Activated B cell treated with CpG ODN at 0.5 μM for 24 hours (primary cell): ENCODE measurements at regions not wholly inside any gene's neighbourhood (a gene's known extent, or its start where the extent isn't known, plus 50 kb on each side); places are given as distances from the start of the nearest gene placed in this dataset.

Source experiments
- ATAC-seq: fragments of 200-7000 bp; cut with Tn5 transposase; one replicate; pipeline ENCODE4 v1.10.0; 2021; ENCODE audit warnings: low read depth, mild to moderate bottlenecking, moderate library complexity
- CTCF ChIA-PET: fragments of 350-600 bp; sonication (Branson Sonifier 250); formaldehyde crosslinking; loops from one replicate; lab custom pipeline; 2021; ENCODE audit warnings: antibody characterized with exemption; lab: Charles Lee
- POLR2A ChIA-PET: fragments of 350-600 bp; sonication (Branson Sonifier 250); formaldehyde crosslinking; loops from one replicate; lab custom pipeline; 2021; ENCODE audit warnings: antibody characterized with exemption; lab: Charles Lee
- DNase-seq: peaks from one replicate; pipeline ENCODE4 v3.0.0; 2022
- H3K27ac Mint-ChIP-seq: one replicate; pipeline ENCODE4 v1.8.0; 2020; ENCODE audit warnings: mixed read lengths
- H3K27me3 Mint-ChIP-seq: one replicate; pipeline ENCODE4 v1.8.0; 2021; ENCODE audit warnings: mixed read lengths
- H3K36me3 Mint-ChIP-seq: one replicate; pipeline ENCODE4 v1.8.0; 2021; ENCODE audit warnings: low read depth, mixed read lengths
- H3K4me1 Mint-ChIP-seq: one replicate; pipeline ENCODE4 v1.8.0; 2021; ENCODE audit warnings: mixed read lengths
- H3K4me3 Mint-ChIP-seq: one replicate; pipeline ENCODE4 v1.8.0; 2020; ENCODE audit warnings: mild to moderate bottlenecking, mixed read lengths
- H3K9me3 Mint-ChIP-seq: one replicate; pipeline ENCODE4 v1.8.0; 2020; ENCODE audit warnings: mixed read lengths
- intact Hi-C: fragments of 100-400 bp; cut with micrococcal nuclease; formaldehyde crosslinking; loops from one replicate; pipeline ENCODE4 v1.15.1; 2024
- TF ChIP-seq, protein P1 (sequence below): fragments of 200-600 bp; IDR thresholded peaks from one replicate; pipeline ENCODE4 v1.8.0; 2022; ENCODE audit warnings: antibody characterized with exemption, mild to moderate bottlenecking

DNA sequence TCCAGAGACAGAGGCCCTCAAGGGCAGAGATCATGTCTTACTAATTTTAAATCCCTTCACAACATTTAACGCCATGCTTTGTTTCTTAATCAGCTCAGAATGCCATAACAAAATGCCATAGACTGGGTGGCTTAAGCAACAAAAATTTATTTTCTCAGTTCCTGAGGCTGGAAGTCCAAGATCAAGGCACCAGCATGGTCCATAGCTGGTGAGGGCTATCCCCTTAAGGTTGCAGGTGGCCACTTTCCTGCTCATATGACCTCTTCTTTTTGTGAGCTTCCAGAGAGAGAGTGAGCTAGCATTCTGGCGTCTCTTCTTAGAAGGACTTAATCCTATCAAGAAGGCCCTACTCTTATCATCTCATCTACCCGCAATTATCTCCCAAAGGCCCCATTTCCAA is 470.3 kb downstream of the ZNF608 start:
- ATAC-seq (no peak), DNase-seq (no peak)
- H3K27me3 Mint-ChIP-seq: no peaks in the 10 kb centered on the region
- no peaks in the 10 kb centered on the region for H3K36me3 Mint-ChIP-seq
- H3K9me3 Mint-ChIP-seq: no peaks in the 10 kb centered on the region
- intact Hi-C loops: no loop called here
- ChIA-PET CTCF (no interaction called here), POLR2A (no interaction called here)
- H3K4me1 Mint-ChIP-seq: no peaks in the 10 kb centered on the region
- no peak overlapping the region for H3K27ac Mint-ChIP-seq
- no peak overlapping the region for H3K4me3 Mint-ChIP-seq
- TF ChIP-seq, protein P1, sequence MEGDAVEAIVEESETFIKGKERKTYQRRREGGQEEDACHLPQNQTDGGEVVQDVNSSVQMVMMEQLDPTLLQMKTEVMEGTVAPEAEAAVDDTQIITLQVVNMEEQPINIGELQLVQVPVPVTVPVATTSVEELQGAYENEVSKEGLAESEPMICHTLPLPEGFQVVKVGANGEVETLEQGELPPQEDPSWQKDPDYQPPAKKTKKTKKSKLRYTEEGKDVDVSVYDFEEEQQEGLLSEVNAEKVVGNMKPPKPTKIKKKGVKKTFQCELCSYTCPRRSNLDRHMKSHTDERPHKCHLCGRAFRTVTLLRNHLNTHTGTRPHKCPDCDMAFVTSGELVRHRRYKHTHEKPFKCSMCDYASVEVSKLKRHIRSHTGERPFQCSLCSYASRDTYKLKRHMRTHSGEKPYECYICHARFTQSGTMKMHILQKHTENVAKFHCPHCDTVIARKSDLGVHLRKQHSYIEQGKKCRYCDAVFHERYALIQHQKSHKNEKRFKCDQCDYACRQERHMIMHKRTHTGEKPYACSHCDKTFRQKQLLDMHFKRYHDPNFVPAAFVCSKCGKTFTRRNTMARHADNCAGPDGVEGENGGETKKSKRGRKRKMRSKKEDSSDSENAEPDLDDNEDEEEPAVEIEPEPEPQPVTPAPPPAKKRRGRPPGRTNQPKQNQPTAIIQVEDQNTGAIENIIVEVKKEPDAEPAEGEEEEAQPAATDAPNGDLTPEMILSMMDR: no peak

DNA sequence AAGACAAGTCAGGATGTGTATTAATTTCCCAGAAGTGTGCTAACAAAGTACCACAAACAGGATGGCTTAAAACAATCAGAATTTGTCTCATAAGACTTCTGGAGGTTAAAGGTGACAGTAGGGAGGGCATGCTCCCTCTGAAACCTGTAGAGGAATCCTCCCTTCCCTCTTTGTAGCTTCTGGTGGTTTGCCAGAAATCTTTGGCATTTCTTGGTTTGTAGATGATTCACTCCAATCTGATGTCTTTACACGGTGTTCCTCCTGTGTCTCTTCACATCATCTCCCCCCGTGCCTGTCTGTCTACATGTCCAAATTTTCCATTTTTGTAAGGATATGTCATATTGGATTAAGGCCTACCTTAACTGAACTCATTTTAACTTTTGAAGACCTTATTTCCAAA is 471.5 kb downstream of the ZNF608 start:
- CTCF ChIA-PET: no interaction called here
- ATAC-seq: no peak

DNA sequence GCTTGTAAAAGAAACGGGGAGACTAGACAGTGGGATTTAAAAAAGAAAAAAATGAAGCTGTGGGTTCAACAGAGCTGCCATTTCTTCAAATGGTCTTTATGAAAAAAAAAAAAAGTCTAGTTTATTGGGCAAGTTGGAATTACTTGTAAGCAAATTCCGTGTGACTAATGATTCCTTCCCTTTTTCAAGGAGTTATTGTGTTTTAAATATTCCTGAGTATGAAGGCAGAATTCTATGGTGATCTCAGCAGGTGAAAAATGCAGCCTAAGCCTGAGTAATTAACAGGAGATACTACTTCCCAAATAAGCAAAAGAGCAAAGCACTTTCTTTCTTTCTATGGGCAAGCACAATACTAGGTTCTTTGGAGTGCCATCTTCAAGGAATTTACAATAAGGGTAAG is 481.9 kb downstream of the ZNF608 start:
- intact Hi-C loops: no loop called here
- Mint-ChIP-seq H3K9me3 (no peaks in the 10 kb centered on the region), H3K27ac (no peak overlapping the region), H3K36me3 (no peaks in the 10 kb centered on the region), H3K4me1 (no peaks in the 10 kb centered on the region), H3K27me3 (no peaks in the 10 kb centered on the region), H3K4me3 (no peak overlapping the region)
- no peak for DNase-seq
- TF ChIP-seq, protein P1: no peak
- POLR2A ChIA-PET: no interaction called here
- CTCF ChIA-PET: no interaction called here
- ATAC-seq: no peak

More for the DNA sequence above, 471.5 kb downstream of the ZNF608 start:
- no peaks in the 10 kb centered on the region for H3K4me1 Mint-ChIP-seq
- TF ChIP-seq, protein P1: no peak
- no peak overlapping the region for H3K27ac Mint-ChIP-seq
- intact Hi-C loops: no loop called here
- no peak for DNase-seq
- H3K36me3 Mint-ChIP-seq: no peaks in the 10 kb centered on the region
- no peak overlapping the region for H3K4me3 Mint-ChIP-seq
- no peaks in the 10 kb centered on the region for H3K9me3 Mint-ChIP-seq
- H3K27me3 Mint-ChIP-seq: no peaks in the 10 kb centered on the region
- POLR2A ChIA-PET: no interaction called here

DNA sequence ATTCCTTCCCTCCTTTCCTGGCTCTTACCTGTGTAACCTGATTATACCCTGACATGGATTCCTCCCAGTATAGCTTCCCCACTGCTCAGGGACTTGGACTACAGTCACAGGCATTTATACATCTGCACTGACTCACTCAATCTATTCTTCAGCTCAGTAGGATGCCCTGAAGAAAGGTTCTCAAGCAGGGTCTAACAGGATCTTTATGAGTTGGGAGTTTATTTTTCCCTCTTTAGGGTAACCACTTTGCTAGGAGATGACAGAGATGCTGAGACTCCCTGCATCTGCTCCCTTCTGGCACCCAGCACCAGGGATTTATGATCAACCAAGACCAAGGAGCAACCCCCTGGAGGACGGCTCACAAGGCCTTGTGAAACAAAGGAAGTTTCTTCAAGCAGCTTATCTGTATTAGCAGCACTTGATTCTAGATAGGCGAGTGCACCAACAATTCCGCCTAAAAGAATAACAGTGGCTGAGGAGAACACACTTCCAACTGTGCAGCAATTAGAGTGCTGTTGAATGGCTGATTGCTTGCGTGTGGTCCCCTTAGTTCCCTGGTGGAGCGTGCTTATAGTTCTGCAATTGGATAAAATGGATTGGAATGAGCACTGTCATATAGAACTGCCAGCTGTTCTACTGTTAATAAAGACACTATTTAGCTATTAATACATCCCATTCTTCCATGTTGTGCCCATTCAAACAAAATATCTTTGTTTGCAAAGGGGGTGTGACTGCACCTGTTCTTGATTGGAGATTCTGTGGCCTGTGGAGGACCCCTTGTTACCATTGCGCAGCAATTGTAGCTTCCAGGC is 482.6 kb downstream of the ZNF608 start:
- intact Hi-C loops: no loop called here
- H3K27me3 Mint-ChIP-seq: no peaks in the 10 kb centered on the region
- H3K4me3 Mint-ChIP-seq: no peak overlapping the region
- TF ChIP-seq, protein P1: no peak
- no peak for ATAC-seq
- H3K27ac Mint-ChIP-seq: no peak overlapping the region
- no peaks in the 10 kb centered on the region for H3K9me3 Mint-ChIP-seq
- ChIA-PET CTCF (no interaction called here), POLR2A (no interaction called here)
- no peak for DNase-seq
- H3K4me1 Mint-ChIP-seq: no peaks in the 10 kb centered on the region
- H3K36me3 Mint-ChIP-seq: no peaks in the 10 kb centered on the region

DNA sequence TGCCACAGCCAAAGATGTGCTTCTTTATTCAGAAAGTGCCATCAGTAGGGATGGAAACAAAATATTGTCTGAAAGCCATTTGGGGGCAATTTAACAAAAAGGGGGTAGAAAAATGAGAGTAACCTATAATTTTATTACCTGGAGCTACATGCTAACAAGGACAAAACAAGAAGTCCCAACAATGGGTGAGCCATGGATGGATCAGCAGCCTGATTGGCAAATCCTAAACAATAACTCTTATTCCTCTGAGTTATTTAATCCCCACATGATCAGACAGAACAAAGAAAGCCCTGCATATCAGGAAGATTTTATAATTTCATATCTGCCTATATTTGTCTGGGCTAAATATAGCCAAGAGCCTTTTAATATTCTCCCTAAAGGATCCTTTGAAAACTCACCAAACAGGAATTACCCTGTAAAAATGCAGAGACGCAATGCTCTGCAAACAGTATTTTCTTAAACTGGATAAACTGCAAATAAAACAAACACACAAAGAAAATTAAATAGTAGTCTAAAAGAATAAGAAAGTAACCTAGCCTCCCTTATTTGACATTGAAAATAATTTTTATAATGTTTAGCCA is 483.4 kb downstream of the ZNF608 start:
- Mint-ChIP-seq H3K9me3 (no peaks in the 10 kb centered on the region), H3K4me3 (no peak overlapping the region), H3K36me3 (no peaks in the 10 kb centered on the region), H3K4me1 (no peaks in the 10 kb centered on the region), H3K27me3 (no peaks in the 10 kb centered on the region), H3K27ac (no peak overlapping the region)
- DNase-seq (no peak), ATAC-seq (no peak)
- CTCF ChIA-PET: no interaction called here
- intact Hi-C loops: no loop called here
- TF ChIP-seq, protein P1: no peak
- POLR2A ChIA-PET: no interaction called here
